GM21717 (cell line): ENCODE measurements at regions not wholly inside any gene's neighbourhood (a gene's known extent, or its start where the extent isn't known, plus 50 kb on each side); places are given as distances from the start of the nearest gene placed in this dataset.

Experiments
- ATAC-seq: cut with Tn5 transposase; IDR thresholded peaks from one replicate; pipeline ENCODE4 v1.9.1; 2021; ENCODE audit warnings: mild to moderate bottlenecking, moderate library complexity; ENCODE audit not compliant: unreplicated experiment

DNA sequence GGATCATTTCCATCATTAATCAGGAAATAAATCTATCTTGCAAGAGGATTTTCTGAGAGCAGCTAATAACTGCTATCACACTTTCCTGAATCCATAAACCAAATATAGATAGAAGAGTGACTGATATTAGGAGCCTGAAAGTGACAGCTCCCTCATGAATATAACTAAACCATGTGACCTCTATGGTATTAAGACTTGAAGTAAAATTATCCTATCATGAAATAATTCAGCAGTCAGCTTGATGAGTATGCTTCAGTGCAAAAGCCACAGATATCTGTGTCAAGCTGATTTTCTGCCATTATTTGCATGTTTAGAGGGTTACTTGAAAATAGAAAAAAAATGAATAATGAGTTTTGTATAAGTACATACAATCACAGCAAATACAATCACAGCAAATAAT, 80.1 kb upstream of the PPP1R3A start:
- ATAC-seq = no peak

DNA sequence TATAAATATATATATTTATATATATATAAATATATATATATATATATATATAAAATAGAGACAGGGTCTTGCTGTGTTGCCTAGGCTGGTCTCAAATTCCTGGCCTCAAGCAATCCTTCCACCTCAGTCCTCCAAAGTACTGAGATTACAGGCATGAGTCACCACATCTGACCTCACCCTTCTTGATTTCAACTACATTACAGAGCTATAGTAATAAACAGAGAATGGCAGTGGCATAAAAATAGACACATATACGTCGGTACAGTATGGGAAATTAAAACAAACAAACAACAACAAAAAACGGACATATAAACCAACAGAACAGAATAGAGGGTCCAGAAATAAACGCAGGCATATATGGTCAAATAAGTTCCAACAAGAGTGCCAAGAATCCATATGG, 77.6 kb upstream of the PPP1R3A start:
- no peak for ATAC-seq

DNA sequence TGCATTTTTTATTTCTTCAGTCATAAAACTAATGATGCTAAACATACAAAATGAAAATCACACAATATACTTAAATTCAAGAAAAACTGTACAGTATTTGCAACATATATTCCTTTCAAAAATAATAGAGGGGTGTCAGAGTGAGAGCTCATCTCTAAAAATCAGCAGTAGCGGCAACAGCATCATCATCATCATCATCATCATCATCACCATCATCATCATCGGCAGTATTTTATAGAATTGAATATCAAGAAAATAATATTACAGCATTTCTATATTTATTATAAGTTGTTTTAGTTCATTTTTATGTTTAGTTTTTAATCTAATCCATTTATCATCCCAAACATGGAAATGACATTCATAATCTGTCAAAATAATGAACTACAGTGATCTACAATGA, 67.4 kb upstream of the PPP1R3A start:
- ATAC-seq = no peak

DNA sequence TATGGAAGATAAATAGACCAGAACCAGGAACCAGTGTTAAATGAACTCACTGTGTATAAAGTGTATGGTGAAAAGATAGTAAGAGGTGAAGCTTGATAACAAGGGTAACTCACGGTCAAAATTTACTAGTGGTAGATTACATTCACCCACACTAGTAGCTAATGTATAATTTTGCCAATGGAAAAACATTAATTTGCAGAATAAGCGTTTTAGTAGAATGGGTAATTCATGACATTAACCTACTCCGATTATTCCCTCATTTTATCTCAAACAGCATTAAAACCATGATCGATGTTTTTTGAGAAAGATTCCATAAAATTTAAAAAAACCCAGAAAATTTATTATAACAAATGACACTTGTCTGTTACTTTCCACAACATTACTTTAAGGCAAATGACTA, 57.7 kb upstream of the PPP1R3A start:
- no peak for ATAC-seq

DNA sequence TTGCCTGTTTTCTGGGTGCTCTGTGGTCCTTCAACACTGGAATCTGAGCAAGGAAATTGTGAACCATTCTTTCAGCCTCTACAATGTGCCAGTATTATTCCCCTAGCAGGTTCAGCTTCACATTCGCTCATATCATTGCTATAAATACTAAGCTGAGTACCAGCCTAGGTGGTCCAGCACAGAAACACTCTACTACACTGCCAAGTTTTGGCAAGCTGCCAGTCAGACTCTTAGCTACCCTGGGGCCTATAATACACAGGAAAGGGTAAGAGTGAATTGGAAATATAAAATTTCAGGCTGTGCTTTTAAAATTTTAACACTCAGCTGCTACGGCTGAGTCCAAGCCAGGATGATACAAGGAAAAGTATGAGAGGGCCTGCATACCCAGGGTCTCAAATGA, 49.9 kb upstream of the PPP1R3A start:
- ATAC-seq = no peak
